ENCODE measurements at regions not wholly inside any gene's neighbourhood (a gene's known extent, or its start where the extent isn't known, plus 50 kb on each side); places are given as distances from the start of the nearest gene placed in this dataset.

DNA sequence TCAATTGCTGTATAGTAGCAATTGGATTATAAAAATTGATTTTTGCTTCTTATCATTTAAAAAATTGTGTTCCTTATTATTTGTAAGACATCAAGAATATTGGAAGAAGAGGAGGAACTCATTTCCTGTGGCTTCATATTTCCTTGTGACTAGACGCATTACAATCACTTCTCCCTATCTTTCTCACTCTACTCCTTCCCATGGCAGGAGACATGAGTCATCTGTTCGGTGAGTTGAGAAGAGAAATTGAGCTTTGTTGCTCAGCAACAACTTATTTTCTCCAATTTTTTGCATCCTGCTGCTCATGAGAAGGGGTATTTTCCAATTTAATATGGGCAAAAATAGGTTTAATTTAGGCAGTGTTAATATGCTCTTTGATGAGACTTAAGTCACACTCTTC lies 1783.9 kb downstream of the SUCLG1 start:
- no peak for DNase-seq (ENCODE audit: low read depth)

DNA sequence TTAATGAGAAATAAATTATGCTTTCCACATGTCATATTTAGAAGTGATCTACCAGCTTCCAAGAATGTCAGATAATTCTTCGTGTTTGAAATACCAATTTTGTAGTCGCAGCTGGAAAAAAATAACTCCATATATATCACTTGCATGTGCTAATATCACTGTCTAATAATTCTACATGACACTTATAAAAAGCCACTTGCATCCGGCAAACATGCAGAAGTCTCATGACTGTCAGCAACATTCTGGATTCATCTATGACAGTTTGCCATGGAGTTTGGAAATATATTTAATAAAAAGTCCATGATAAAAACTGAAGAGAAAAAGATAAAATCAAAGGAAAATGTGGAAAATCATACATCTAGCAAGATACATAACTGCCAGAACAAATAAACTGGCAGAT lies 1784.4 kb downstream of the SUCLG1 start:
- no peak for DNase-seq (ENCODE audit: low read depth)

DNA sequence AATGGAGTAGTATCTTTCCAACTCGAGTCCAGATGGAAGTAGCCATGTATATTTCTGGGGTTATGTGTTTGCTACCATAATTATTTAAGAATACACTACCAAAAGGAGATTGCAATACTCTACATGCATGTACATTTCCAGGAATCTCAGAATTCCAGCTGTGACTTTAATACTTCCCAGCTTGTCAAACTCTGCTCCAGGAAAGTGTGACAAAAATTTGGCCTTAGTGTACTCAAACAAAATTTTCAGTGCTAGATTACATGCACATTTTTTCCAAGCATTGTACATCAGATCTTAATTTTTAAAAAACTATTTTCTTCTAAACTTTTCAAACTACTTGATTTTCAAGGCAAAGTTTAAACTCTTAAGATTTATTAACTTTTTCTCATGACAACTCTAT lies 1791.6 kb downstream of the SUCLG1 start:
- DNase-seq (ENCODE audit: low read depth), result no peak

DNA sequence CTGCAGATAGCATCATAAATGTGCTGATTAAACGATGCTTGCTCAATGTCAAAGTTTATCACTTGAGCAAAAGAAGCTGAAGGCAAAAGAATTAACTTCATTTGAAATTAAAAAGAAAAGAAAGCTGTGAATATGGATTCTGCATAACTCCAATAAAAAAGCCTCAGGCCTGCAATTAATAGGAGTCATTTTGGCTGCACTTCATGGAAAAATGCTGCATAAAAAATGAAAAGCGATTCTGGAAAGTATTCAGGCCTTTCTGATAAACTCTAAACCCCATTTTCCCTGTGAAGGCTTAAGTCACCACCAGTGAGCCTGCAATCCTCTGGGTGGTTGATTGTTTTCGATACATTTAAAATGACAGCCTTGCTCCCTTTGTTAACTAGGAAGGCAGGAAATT lies 1793.4 kb downstream of the SUCLG1 start:
- DNase-seq (ENCODE audit: low read depth), result no peak

DNA sequence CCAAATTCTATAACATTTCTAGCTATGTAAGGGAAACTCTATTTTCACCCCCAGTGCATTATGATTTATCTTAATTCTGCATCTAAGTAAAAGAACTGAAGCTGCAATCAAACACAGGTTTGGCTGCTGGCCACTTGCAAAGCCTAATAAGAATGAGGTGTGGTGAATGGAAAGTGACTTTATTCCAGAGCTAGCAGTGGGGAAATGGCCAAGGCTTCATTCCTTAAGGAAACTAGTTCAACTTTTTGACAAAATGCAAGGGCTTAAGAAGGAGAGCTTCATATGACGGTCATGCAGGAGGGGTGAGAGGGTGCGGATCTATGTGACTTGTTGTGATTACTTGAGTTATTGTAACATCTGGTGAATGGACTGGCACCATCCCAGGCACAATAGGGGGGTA lies 1802.0 kb downstream of the SUCLG1 start:
- no peak for DNase-seq (ENCODE audit: low read depth)

DNA sequence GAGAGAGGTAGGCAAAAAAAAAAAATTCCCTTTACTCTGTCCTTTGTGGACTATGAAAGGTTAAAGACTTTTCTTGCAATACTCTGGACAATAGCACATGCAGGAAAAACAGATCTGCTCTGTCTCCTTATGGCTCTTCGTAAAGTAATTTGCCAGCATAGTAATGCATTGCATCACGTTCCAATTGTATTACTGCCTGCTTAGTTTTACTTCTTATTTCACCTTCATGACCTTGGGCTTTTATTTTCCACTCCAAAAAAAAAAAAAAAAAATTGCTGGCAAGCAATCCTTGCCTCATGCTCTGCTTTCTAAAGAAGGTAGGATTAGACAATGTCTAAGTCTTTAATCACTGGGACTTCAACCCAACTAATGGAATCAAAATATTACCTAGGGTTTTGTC lies 1802.7 kb downstream of the SUCLG1 start:
- DNase-seq (ENCODE audit: low read depth), result no peak

DNA sequence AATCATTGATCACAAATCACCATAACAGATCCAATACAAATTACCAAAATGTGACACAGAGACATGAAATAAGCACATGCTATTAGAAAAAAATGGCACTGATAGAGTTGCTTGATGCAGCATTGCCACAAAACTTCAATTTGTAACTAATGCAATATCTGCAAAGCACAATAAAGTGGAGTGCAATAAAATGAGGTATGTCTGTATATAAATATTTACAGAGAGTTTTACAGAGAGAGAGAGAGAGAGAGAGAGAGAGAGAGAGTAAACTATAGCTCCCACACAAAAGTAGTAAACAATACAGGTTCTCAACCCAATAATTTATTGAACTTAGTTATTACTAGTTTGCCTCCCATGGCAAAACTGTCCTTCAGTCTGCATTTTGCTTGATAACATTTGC lies 1807.0 kb downstream of the SUCLG1 start:
- no peak for DNase-seq (ENCODE audit: low read depth)

DNA sequence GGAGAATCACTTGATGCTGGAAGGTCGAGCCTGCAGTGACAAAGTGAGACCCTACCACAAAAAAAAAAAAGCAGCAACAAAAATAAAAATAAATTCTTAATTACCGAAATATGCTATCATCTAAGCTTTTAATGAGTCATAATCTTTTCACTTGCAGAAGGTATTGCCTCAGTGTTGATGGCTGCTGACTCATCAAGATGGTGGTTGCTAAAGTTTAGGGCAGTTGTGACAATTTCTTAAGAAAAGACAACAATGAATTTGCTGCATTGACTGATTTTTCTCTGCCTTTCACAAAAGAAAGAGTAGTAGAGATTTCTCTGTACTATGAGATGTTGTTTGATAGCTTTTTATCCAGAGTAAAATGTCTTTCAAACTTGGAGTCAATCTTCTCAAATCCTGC lies 1809.0 kb downstream of the SUCLG1 start:
- DNase-seq (ENCODE audit: low read depth), result no peak

DNA sequence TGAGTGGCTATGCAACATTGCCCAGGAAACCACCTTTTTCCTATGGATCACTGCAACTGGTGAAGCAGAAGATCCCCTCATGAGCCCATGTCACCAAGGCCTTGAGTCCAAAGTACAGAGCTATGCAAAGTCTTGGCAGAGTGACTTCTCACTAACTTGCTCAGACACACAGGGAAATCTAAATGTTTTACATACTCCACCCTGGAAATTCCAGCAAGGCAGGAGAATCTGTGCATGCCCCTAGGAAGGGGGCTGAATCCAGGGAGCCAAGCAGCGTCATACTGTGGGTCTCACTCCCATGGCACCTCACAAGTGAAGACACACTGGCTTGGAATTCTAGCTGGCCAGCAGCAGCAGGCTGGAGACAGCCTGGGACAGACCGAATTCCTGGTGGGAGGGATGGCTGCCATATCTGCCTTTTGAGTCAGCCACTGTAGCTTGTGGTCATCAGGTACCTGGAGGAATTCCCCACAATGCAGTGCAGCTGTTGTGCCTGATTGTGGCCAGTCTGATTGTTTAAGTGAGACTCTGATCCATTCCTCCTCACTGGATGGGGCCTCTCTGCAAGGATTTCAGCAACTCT lies 1817.4 kb downstream of the SUCLG1 start:
- no peak for DNase-seq (ENCODE audit: low read depth)

DNA sequence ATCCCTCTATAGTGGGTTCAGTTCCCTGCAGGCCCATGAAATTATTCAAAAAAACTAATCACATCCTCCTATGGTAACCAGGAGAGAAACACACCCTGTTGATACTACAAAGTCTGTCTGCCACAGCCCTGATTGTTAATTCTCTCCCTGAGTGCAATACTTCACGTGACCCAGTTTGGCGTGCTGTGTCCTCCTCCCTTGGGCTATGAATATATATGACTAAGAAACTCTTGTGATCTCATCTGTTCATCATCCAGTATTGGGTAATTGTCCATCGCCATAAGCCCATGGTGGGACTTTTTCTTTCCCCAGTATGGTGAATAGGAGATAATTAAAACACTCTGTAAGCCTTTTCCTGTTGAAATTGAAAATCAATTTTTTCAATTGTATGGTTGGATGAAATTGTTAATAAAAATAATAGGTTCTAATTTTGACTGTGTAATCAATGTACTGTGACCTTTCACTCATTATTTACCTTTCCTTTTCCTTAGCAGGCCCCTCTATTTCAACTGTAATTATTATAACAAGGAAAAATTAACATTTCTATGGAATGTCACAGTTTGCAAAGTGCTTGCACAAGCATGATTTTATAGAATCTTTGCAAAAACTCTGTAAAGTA lies 1822.6 kb downstream of the SUCLG1 start:
- no peak for DNase-seq (ENCODE audit: low read depth)

DNA sequence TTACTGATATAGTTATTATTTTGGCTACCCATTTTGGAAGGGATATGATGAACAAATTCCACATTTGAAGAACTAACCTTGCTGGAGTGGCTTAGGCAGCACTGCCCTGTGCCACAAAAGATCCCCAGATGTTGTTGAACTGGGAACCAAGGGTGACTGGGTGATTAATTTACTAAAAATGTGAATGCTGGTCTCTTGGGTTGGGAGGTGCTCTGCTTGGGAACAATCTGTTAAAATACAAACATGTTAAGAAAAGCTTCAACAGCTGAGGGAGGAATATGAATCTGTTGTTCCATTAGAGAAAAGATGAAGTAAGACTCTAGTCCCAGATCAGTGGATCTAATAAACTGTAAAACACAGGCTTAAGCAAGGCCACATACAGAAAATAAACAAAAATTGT lies 1860.1 kb downstream of the SUCLG1 start:
- DNase-seq (ENCODE audit: low read depth), result no peak

DNA sequence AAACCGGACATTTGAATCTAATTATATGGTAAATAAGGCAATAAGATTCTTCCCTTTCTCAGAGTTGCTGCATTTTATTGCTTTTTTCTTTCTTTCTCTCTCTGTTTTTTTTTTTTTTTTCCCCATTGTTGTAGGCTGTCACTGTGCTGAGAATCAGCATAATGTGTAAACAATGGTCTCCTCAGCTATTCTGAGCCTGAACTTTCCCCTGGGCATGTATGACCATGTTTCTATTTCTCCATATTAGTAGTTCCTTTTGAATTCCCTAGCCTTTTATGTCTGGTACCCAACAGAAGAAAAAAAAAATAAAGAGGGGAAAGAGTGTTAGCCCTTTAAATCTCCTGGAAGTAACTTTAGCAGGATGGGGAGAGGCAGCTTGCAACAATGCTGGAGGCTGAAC lies 1862.5 kb downstream of the SUCLG1 start:
- no peak for DNase-seq (ENCODE audit: low read depth)

DNA sequence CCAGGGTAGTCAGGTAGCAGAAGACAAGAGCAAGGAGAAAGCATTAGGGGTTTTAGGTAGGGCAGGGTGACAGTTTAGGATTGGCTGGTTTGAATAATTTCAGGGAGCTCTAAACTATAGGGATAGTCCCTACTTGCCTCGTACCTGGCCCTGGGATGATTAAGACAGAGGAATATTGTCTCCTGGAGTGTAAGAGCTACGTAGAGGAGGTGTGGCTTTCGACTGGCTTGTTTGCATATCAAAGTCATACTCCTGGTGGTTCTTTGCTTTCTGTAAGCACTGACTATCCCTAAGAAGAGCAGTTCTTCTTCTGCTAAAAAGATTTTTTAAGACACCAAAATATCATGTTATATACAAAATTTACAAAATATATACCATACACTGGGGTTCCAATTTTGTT lies 1867.4 kb downstream of the SUCLG1 start:
- no peak for DNase-seq (ENCODE audit: low read depth)

DNA sequence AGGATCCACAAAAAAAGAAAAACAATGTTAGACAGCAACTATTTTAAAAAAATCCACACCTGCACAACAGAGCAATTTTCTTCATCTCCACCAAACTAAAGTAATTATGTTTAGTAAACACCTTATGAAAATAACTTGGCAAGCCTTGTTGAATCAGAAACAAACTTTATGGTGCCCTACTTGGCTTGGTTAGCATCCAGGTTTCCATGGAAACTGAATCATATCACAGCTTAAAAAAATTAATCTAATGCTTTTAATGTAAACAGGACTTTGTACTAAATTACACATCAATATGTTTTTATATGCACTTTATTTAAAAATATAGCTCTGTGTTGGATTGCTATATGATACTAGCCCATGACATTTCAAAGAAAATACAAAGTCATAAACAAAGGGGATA lies 1882.4 kb downstream of the SUCLG1 start:
- DNase-seq (ENCODE audit: low read depth), result no peak

DNA sequence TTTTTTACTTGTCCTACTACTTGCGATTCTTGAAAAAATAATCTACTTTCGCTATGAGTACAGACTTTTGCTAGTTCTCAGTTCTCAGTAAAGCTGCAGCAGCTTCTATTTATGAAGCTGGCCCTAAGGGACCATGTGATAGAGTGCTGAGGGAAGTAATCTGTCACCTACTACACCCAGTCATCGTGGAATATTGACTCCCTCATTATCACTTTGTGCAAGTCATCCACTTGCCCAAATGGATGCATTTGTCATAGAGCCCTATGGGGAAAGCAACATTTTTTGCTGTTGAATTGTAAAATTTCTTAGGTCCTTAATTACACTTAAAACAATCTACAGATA lies 1919.8 kb downstream of the SUCLG1 start:
- no peak for DNase-seq (ENCODE audit: low read depth)

DNA sequence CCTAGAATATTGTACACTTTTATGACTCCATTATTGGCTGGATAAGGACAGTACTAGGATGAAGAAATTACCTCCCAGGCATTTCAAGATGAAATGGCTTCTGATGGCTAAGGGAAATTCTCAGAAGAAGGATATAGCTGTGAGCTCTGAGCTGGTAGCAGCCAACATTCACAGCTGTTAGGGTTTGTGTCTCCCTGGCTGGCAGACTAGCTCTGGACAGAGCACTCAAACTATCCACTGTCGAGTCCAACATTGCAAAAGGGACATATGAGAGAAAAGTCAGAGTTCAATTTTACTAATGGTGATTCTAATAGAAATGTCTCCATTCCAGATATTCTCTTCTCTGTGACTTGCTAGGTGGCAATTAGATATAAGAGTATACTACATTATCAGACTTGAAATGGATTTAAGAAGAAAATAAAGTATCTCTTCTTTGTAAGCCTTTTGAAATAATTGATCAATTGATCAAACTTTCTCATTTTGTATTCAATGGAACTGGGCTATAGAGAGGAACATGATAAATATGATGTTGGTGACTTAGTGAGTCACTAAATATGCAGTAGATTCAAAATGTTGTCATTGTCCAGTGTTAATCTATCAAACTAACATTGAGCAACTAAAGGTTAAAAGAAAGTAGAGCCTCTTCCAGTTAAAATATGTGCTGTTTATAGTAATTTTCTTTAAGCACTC lies 1920.3 kb downstream of the SUCLG1 start:
- DNase-seq (ENCODE audit: low read depth), result no peak

DNA sequence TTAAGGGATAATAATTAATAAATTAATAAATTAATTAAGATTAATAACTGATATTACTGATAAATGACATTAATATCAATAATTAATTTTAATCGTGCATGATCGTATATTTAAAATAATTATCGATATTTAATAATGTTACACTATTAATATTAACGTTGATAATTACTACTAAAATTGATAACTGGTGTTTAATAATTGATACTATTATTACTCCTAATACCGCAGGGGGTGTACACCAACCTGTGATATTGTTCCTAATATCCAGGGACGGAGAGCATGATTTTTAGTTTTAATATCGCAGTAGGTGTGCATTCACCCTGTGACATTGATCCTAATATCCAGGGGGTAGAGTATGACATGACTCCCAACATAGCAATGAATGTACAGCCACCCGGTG lies 1930.8 kb downstream of the SUCLG1 start:
- DNase-seq (ENCODE audit: low read depth), result no peak

DNA sequence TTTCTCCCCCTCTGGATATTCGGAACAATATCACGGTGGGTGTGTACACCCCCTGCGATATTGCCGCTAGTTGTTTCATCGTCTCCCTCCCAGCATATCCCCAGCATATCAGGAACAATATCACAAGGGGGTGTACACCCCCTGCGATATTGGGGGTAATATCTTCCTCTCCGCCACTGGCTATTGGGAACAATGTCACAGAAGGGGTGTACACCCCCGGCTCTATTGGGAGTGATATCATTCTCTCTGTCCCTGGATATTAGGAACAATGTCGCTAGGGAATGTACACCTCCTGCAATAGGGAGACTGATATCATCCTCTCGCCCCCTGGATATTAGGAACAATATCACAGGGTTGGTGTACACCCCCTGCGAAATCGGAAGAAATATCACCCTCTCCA lies 1932.0 kb downstream of the SUCLG1 start:
- DNase-seq (ENCODE audit: low read depth), result no peak

DNA sequence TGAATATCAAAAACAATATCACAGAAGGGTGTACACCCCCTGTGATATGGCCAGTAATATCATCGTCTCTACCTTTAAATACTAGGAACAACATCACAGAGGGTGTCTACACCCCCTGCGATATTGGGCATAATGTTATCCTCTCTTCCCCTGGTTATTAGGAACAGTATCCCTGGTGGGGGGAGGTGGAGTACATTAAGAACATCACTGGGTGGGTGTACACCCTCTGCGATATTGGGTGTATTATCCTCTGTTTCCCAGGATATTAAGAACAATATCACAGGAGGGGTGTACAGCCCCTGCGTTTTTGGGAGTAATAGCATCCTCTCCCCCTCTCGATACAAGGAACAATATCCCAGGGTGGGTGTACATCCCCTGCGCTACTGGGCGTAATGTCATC lies 1932.8 kb downstream of the SUCLG1 start:
- DNase-seq (ENCODE audit: low read depth), result no peak

DNA sequence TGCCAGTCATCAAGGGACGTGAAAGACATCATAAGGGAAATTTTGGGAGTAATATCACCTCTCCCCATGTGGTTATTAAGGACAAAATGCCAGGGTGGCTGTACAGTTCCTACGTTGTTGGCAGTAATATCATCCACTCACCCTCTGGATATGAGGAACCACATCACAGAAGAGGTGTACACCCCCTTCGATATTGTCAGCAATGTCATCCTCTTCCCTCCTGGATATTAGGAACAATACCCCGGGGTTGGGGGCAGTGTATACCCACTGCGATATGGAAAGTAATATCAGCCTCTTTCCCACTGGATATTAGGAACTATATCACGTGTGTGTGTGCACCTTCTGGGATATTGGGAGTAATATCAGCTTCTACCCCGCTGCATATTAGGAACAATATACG lies 1933.3 kb downstream of the SUCLG1 start:
- DNase-seq (ENCODE audit: low read depth), result no peak

DNA sequence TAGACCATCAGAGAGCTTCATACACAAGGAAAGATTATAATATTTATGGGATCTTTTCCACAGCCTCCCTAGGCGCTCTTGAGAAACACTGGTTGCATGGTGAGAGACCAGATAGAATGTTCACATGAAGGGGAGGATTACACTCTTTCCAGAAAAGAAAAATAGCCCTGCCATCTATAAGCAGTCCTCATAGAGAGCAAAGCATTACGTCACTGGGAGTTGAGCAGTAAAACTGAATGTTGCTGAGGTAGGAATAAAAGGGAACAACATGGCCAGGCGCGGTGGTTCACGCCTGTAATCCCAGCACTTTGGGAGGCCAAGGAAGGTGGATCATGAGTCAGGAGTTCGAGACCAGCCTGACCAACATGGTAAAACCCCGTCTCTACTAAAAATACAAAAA lies 1934.3 kb downstream of the SUCLG1 start:
- no peak for DNase-seq (ENCODE audit: low read depth)

DNA sequence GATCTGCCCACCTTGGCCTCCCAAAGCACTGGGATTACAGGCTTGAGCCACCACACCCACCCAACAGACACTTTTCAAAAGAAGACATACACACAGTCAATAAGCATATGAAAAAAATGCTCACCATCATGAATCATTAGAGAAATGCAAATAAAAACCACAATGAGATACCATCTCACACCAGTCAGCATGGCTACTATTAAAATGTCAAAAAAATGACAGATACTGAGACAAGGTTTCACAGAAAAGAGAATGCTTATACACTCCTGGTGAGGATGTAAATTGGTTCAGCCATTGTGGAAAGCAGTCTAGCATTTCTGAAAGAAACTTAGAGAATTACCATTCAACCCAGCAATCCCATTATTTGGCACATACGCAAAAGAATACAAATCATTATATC lies 1947.2 kb downstream of the SUCLG1 start:
- no peak for DNase-seq (ENCODE audit: low read depth)

DNA sequence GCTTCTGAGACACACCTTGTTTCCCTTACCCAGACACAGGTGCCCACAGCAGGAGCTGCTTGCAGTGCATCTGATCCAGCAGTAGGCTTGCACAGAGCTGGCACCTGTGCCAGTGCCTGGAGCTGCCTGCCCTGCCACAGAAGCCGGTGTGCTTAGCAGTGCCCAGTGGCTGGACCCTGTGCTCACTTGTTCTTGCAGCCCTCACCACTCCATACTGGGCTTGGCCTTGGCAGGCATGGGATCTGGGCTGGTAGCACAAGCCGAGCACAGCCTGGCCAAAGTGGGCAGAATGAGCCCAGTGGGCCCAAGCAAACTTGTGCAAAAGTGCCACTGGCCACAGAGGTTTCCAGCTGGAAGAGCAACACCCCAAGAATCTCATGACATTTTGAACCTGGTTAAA lies 1950.4 kb downstream of the SUCLG1 start:
- no peak for DNase-seq (ENCODE audit: low read depth)

DNA sequence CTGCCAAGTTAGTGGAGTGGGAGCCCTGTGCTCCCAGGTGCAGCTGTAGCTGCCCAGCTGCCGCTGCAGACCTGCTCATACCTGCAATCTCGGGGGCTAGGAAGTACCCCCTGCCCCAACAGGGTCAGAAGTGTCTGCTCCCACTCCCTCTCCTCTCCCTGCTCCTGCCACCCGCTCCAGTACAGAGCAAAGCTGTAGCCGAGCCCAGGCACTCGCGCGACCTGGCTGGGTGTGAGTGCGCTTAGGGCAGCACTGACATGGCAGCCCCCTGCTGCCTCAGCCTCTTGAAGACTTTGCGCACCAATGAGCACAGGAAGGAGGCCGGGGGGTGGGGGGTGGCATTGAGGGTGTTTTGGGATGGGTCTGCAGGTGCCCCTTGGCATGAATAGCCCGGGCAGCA lies 1951.4 kb downstream of the SUCLG1 start:
- DNase-seq (ENCODE audit: low read depth), result no peak
